CD4-positive, alpha-beta T cell (primary cell): ENCODE measurements at regions not wholly inside any gene's neighbourhood (a gene's known extent, or its start where the extent isn't known, plus 50 kb on each side); places are given as distances from the start of the nearest gene placed in this dataset.

ENCODE experiments used
- ATAC-seq: fragments of 200-7000 bp; cut with Tn5 transposase; one replicate; pipeline ENCODE4 v1.10.0; 2022; ENCODE audit warnings: mild to moderate bottlenecking; ENCODE audit not compliant: poor library complexity
- CTCF ChIA-PET: fragments of 350-600 bp; sonication (Branson Sonifier 250); formaldehyde crosslinking; loops from one replicate; lab custom pipeline; 2021; ENCODE audit warnings: antibody characterized with exemption, inconsistent platforms; lab: Charles Lee
- POLR2A ChIA-PET: fragments of 350-600 bp; sonication (Branson Sonifier 250); formaldehyde crosslinking; loops from one replicate; lab custom pipeline; 2021; ENCODE audit warnings: antibody characterized with exemption, inconsistent platforms; lab: Charles Lee
- DNase-seq, 14 experiments: peaks; one replicate each; pipeline ENCODE4 v3.0.0-alpha.2; 2013 to 2020; ENCODE audit warnings: mixed read lengths in 2 of 14
- H3K27ac ChIP-seq, 2 donors: one replicate each; pipeline versions ENCODE4 v1.5.1 to v1.7.0; 2013; ENCODE audit warnings: low read length in 2 of 2, low read depth in 1 of 2, mild to moderate bottlenecking in 1 of 2
- H3K27me3 ChIP-seq, 2 experiments: 1 replicate in 1 of 2; 2 replicates in 1 of 2; pipeline versions ENCODE4 v1.6.1 to v1.7.0; 2013; ENCODE audit warnings: low read length in 2 of 2, control low read depth in 1 of 2, mild to moderate bottlenecking in 1 of 2, moderate library complexity in 1 of 2; ENCODE audit not compliant: insufficient read depth in 2 of 2, control insufficient read depth in 1 of 2
- H3K36me3 ChIP-seq: one replicate; pipeline ENCODE4 v1.6.1; 2013; ENCODE audit warnings: low read length, control low read depth; ENCODE audit not compliant: insufficient read depth
- H3K4me1 ChIP-seq: one replicate; pipeline ENCODE4 v1.6.1; 2013; ENCODE audit warnings: low read length, control low read depth; ENCODE audit not compliant: insufficient read depth
- H3K4me3 ChIP-seq: one replicate; pipeline ENCODE4 v1.5.1; 2013; ENCODE audit warnings: mild to moderate bottlenecking, low read length, moderate library complexity
- H3K9me3 ChIP-seq, 2 experiments: 1 replicate in 1 of 2; 2 replicates in 1 of 2; pipeline versions ENCODE4 v1.6.1 to v1.7.0; 2013; ENCODE audit warnings: low read length in 2 of 2, mild to moderate bottlenecking in 2 of 2, control low read depth in 1 of 2, moderate library complexity in 1 of 2; ENCODE audit not compliant: control insufficient read depth in 1 of 2, insufficient read depth in 1 of 2
- H3K27ac Mint-ChIP-seq: one replicate; pipeline ENCODE4 v1.8.0; 2020; ENCODE audit warnings: mixed read lengths
- H3K27me3 Mint-ChIP-seq: one replicate; pipeline ENCODE4 v1.8.0; 2021; ENCODE audit warnings: mixed read lengths
- H3K36me3 Mint-ChIP-seq: one replicate; pipeline ENCODE4 v1.8.0; 2021; ENCODE audit warnings: low read depth, mixed read lengths
- H3K4me1 Mint-ChIP-seq: one replicate; pipeline ENCODE4 v1.8.0; 2021; ENCODE audit warnings: low read depth, mixed read lengths
- H3K4me3 Mint-ChIP-seq: one replicate; pipeline ENCODE4 v1.8.0; 2020; ENCODE audit warnings: mild to moderate bottlenecking, mixed read lengths
- H3K9me3 Mint-ChIP-seq: one replicate; pipeline ENCODE4 v1.8.0; 2020; ENCODE audit warnings: mixed read lengths
- intact Hi-C, 2 experiments: fragments of 100-400 bp; cut with DNase I in 1 of 2; cut with micrococcal nuclease in 1 of 2; formaldehyde crosslinking; loops; one replicate each; pipeline versions ENCODE4 v1.15.1 to v1.9.0; 2023 to 2025; cut with DNase I, micrococcal nuclease
- TF ChIP-seq, protein P1 (sequence below): fragments of 200-600 bp; IDR thresholded peaks from one replicate; pipeline ENCODE4 v1.8.0; 2022; ENCODE audit warnings: antibody characterized with exemption, mild to moderate bottlenecking

DNA sequence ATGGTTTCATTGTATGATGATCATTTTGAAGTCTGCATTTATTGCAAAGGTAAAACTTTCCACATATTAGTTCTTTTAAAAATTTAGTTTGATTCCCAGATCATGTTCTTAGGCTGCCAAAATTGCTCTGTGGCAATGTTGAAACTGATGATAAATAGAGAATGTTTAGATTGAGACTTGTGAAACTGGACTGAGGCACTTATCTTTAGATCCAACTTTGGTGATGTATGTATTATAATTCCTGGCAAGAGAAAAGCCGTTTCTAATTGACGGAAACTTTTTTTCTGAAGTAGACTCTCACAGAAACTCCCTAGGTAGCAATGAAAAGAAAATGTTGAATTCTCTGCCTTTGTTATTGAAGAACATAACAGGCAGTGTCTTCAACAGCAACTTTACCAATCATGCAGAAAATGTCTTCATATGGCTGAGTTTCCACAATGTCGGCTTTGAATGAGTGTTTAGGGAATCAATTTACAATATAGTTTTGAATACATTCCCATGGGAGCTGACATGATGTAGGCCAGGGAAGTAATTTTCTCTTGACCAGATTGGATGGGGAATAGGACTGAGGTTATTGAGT, 456.2 kb downstream of the CD109 start:
- Mint-ChIP-seq H3K4me3 (no peak overlapping the region), H3K36me3 (no peaks in the 10 kb centered on the region), H3K27me3 (no peaks in the 10 kb centered on the region), H3K9me3 (no peaks in the 10 kb centered on the region), H3K27ac (no peak overlapping the region), H3K4me1 (no peaks in the 10 kb centered on the region)
- Histone ChIP-seq H3K9me3 (no peaks in the 10 kb centered on the region), H3K4me3 (no peak overlapping the region), H3K27me3 (no peaks in the 10 kb centered on the region), H3K27ac (no peak overlapping the region), H3K36me3 (no peaks in the 10 kb centered on the region), H3K4me1 (no peaks in the 10 kb centered on the region)
- intact Hi-C loops: no loop called here
- ATAC-seq: no peak
- CTCF ChIA-PET: no interaction called here
- DNase-seq: no peak
- POLR2A ChIA-PET: no interaction called here
- TF ChIP-seq, protein P1, sequence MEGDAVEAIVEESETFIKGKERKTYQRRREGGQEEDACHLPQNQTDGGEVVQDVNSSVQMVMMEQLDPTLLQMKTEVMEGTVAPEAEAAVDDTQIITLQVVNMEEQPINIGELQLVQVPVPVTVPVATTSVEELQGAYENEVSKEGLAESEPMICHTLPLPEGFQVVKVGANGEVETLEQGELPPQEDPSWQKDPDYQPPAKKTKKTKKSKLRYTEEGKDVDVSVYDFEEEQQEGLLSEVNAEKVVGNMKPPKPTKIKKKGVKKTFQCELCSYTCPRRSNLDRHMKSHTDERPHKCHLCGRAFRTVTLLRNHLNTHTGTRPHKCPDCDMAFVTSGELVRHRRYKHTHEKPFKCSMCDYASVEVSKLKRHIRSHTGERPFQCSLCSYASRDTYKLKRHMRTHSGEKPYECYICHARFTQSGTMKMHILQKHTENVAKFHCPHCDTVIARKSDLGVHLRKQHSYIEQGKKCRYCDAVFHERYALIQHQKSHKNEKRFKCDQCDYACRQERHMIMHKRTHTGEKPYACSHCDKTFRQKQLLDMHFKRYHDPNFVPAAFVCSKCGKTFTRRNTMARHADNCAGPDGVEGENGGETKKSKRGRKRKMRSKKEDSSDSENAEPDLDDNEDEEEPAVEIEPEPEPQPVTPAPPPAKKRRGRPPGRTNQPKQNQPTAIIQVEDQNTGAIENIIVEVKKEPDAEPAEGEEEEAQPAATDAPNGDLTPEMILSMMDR: no peak

GRCh38 chr6:74145931-74146330, 449.9 kb downstream of the CD109 start:
- peaks cover 8% of the 10 kb centered on the region for H3K9me3 Mint-ChIP-seq
- no peaks in the 10 kb centered on the region for H3K4me1 Mint-ChIP-seq
- no peaks in the 10 kb centered on the region for H3K36me3 Mint-ChIP-seq
- H3K27me3 Mint-ChIP-seq: no peaks in the 10 kb centered on the region
- H3K27me3 ChIP-seq: no peaks in the 10 kb centered on the region
- TF ChIP-seq, protein P1: no peak
- ATAC-seq: no peak
- no peaks in the 10 kb centered on the region for H3K9me3 ChIP-seq
- intact Hi-C loops: no loop called here
- no peak overlapping the region for H3K4me3 Mint-ChIP-seq
- CTCF ChIA-PET: no interaction called here
- H3K4me3 ChIP-seq: no peak overlapping the region
- POLR2A ChIA-PET: no interaction called here
- H3K27ac Mint-ChIP-seq: no peak overlapping the region
- H3K4me1 ChIP-seq: no peaks in the 10 kb centered on the region
- no peaks in the 10 kb centered on the region for H3K36me3 ChIP-seq
- no peak overlapping the region for H3K27ac ChIP-seq
- no peak for DNase-seq

- intact Hi-C loops: no loop called here
- no peaks in the 10 kb centered on the region for H3K27me3 Mint-ChIP-seq
- POLR2A ChIA-PET: no interaction called here
- no peak overlapping the region for H3K27ac Mint-ChIP-seq
- H3K4me3 Mint-ChIP-seq: no peak overlapping the region
- TF ChIP-seq, protein P1: no peak
- H3K4me1 Mint-ChIP-seq: no peaks in the 10 kb centered on the region
- CTCF ChIA-PET: no interaction called here
- peaks cover 5% of the 10 kb centered on the region for H3K9me3 Mint-ChIP-seq
- Histone ChIP-seq H3K27me3 (no peaks in the 10 kb centered on the region), H3K27ac (no peak overlapping the region), H3K9me3 (no peaks in the 10 kb centered on the region), H3K4me3 (no peak overlapping the region), H3K36me3 (no peaks in the 10 kb centered on the region), H3K4me1 (no peaks in the 10 kb centered on the region)
- no peak for DNase-seq
- ATAC-seq: no peak
- no peaks in the 10 kb centered on the region for H3K36me3 Mint-ChIP-seq
Measured at GRCh38 chr6:74137911-74138310, 441.9 kb downstream of the CD109 start.
